Dendritic cell treated with granulocyte-macrophage colony-stimulating factor and Interleukin-4, amounts not matched to agents 40 ng/mL and 50 ng/mL, for 4 days (primary cell): ENCODE measurements at regions not wholly inside any gene's neighbourhood (a gene's known extent, or its start where the extent isn't known, plus 50 kb on each side); places are given as distances from the start of the nearest gene placed in this dataset.

Experiments used
- H3K27ac Mint-ChIP-seq: one replicate; pipeline ENCODE4 v1.8.0; 2022; ENCODE audit warnings: mild to moderate bottlenecking, mixed read lengths
- H3K27me3 Mint-ChIP-seq: one replicate; pipeline ENCODE4 v1.8.0; 2022; ENCODE audit warnings: mild to moderate bottlenecking, mixed read lengths
- H3K36me3 Mint-ChIP-seq: one replicate; pipeline ENCODE4 v1.8.0; 2022; ENCODE audit warnings: low read depth, mixed read lengths
- H3K4me1 Mint-ChIP-seq: one replicate; pipeline ENCODE4 v1.8.0; 2022; ENCODE audit warnings: low read depth, mixed read lengths
- H3K4me3 Mint-ChIP-seq: one replicate; pipeline ENCODE4 v1.8.0; 2022; ENCODE audit warnings: mild to moderate bottlenecking, moderate library complexity, mixed read lengths
- H3K9me3 Mint-ChIP-seq: one replicate; pipeline ENCODE4 v1.8.0; 2022; ENCODE audit warnings: mixed read lengths
- intact Hi-C: fragments of 100-400 bp; cut with micrococcal nuclease; formaldehyde crosslinking; loops from one replicate; pipeline ENCODE4 v1.15.0; 2022

GRCh38 chr2:163198972-163199371 lies 360.4 kb upstream of the KCNH7 start:
- H3K9me3 Mint-ChIP-seq, result no peaks in the 10 kb centered on the region
- no peaks in the 10 kb centered on the region for H3K36me3 Mint-ChIP-seq
- H3K27me3 Mint-ChIP-seq, result no peaks in the 10 kb centered on the region
- no peaks in the 10 kb centered on the region for H3K4me1 Mint-ChIP-seq
- H3K4me3 Mint-ChIP-seq, result no peak overlapping the region
- intact Hi-C loops, result no loop called here
- no peak overlapping the region for H3K27ac Mint-ChIP-seq

DNA sequence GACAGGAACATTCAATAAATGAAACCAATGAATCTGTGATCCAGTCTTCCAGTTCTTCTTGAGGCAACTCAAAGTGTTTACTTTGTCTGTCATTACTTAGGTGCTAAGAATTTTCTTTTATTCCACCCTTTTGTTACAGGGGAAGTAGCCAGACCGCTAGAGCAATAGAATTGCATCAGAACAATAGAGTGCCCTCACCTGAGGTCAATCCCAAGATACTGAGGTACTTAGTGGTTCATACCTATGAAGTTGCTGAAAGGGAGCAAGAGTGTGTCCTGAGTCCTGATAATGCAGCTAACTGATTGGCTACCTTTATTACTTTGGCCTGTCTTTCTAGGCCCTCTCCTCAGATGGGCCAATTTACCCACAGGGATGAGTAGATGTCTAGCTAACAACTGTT lies 359.4 kb upstream of the KCNH7 start:
- Mint-ChIP-seq H3K36me3 (no peaks in the 10 kb centered on the region), H3K4me1 (no peaks in the 10 kb centered on the region), H3K27ac (no peak overlapping the region), H3K9me3 (no peaks in the 10 kb centered on the region), H3K4me3 (no peak overlapping the region), H3K27me3 (no peaks in the 10 kb centered on the region)
- intact Hi-C loops, result no loop called here

GRCh38 chr2:163191372-163191771 lies 352.8 kb upstream of the KCNH7 start:
- Mint-ChIP-seq H3K9me3 (no peaks in the 10 kb centered on the region), H3K4me3 (no peak overlapping the region), H3K27me3 (no peaks in the 10 kb centered on the region), H3K4me1 (no peaks in the 10 kb centered on the region), H3K36me3 (no peaks in the 10 kb centered on the region), H3K27ac (no peak overlapping the region)
- intact Hi-C loops, result no loop called here

DNA sequence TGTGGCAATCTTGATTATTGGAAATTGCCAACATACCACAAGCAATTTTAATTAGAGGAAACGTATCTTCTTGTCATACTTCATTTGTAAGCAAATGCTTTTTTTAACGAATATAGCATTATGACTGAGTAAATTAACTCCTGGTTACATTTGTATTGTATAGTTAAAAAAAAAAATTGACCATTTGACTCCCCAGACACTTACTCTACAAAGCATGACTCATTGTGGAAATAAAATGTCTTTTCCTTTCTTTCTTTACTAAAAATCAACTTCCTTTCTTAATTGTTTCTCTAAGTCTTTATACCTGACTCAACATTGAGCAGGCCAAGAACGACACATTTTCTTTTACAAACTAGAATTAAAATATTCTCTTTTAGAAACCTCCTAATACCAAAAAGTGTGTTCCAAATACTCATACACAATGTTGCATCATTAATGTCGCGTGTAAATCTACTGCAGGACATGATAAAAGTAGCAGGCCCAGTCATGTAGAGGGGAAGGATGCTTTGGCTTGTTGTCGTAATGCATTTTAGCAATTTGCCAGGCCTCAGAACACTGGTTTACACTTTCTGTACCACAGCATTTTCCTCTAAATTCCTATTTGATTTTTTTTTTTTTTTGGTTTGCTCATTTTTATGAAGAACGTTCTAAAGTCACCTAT lies 349.6 kb upstream of the KCNH7 start:
- Mint-ChIP-seq H3K27me3 (no peaks in the 10 kb centered on the region), H3K4me3 (no peak overlapping the region), H3K27ac (no peak overlapping the region), H3K9me3 (no peaks in the 10 kb centered on the region), H3K4me1 (no peaks in the 10 kb centered on the region), H3K36me3 (no peaks in the 10 kb centered on the region)
- intact Hi-C loops, result no loop called here

GRCh38 chr2:163187119-163187518 lies 348.6 kb upstream of the KCNH7 start:
- no peak overlapping the region for H3K27ac Mint-ChIP-seq
- H3K36me3 Mint-ChIP-seq, result no peaks in the 10 kb centered on the region
- no peaks in the 10 kb centered on the region for H3K4me1 Mint-ChIP-seq
- H3K9me3 Mint-ChIP-seq, result no peaks in the 10 kb centered on the region
- intact Hi-C loops, result no loop called here
- no peak overlapping the region for H3K4me3 Mint-ChIP-seq
- no peaks in the 10 kb centered on the region for H3K27me3 Mint-ChIP-seq

DNA sequence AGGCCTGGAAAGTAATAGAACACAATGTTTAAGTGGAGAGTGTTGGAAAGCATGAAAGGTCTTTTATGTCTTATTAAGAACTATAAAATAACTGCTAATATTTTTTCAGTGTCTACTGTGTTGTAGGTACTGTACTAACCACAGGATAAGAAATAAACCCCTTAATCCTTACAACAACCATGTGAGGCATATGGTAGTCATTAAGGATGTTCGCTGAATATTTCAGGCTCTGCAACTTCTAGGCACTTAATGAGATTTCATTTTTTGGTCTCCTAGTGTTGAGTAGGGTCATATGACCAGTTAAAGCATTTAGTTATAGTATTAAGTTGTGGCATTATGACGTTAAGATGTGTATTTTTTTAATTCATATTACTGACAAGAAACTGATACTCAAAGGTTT lies 346.6 kb upstream of the KCNH7 start:
- no peaks in the 10 kb centered on the region for H3K9me3 Mint-ChIP-seq
- H3K4me3 Mint-ChIP-seq, result no peak overlapping the region
- H3K27me3 Mint-ChIP-seq, result no peaks in the 10 kb centered on the region
- H3K27ac Mint-ChIP-seq, result no peak overlapping the region
- no peaks in the 10 kb centered on the region for H3K4me1 Mint-ChIP-seq
- intact Hi-C loops, result no loop called here
- no peaks in the 10 kb centered on the region for H3K36me3 Mint-ChIP-seq

DNA sequence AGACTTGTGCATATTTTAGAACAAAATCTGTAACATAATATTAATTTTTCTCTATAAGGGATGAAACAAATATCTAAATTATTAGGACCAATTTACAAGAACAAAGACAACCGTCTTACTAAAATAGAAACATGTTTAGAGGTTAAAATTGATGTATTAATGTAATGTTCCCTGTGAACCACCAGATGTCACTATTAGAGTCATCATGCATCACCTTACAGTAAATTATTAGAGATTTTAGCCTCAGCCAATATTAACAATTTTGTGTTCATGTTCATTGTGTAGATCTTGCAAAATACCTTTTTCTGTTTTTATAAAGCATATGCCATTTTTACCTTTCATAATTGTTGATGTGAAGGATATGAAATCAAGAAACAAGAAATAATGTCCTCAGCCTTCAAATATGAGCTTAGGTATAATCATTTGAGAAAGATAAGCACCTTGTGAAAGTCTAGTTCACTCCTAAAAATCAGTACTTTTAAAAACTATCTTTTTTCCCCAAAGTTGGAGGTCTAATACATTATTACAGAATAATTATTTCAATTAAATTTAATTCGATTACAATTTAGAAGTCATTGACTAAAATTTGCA lies 344.3 kb upstream of the KCNH7 start:
- no peak overlapping the region for H3K4me3 Mint-ChIP-seq
- H3K4me1 Mint-ChIP-seq, result no peaks in the 10 kb centered on the region
- H3K36me3 Mint-ChIP-seq, result no peaks in the 10 kb centered on the region
- no peaks in the 10 kb centered on the region for H3K27me3 Mint-ChIP-seq
- intact Hi-C loops, result no loop called here
- H3K9me3 Mint-ChIP-seq, result no peaks in the 10 kb centered on the region
- no peak overlapping the region for H3K27ac Mint-ChIP-seq

DNA sequence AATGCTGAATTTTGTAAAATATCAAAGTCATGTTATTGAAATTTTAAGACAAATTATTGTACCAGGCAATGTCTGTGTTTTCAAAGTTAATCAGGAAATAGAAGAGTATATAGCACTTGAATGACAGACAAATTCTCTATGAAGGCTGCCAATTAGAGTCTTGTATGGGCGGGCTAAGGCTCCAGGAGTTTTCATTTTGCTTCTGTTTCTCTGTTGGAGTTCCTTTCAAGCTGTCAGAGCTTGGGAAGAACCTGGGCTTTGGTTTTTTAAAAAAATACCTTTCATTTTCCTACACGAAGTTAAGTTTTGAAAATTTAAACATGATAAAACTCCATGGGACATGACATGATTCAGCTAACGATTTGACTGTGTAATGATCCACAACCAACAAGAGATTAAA lies 339.0 kb upstream of the KCNH7 start:
- Mint-ChIP-seq H3K27me3 (peaks cover 3% of the 10 kb centered on the region), H3K4me1 (no peaks in the 10 kb centered on the region), H3K36me3 (no peaks in the 10 kb centered on the region), H3K27ac (no peak overlapping the region), H3K9me3 (no peaks in the 10 kb centered on the region), H3K4me3 (no peak overlapping the region)
- intact Hi-C loops, result loop anchor here (10.0 kb wide), 1 partner anchor 1537 kb away; no protein-coding TSS in a partner anchor

DNA sequence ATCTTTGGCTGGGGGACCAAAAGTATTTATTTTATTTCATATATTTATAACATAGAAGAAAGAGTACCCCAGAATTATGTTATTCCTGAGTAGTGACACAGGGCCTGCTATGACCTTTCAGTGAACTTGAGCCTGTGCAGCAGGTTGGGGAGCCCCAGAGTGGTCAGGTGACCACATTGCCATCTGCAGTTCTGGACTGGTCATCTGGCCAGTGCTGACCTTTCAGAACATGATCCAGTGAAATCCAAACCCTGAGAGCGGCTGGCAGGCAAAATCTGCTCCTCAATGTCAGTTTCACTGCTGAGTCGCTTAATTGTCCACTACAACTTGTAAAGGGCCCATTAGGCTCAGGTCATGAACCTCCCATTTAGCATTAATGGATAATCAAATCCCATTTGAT lies 336.7 kb upstream of the KCNH7 start:
- Mint-ChIP-seq H3K9me3 (no peaks in the 10 kb centered on the region), H3K36me3 (no peaks in the 10 kb centered on the region), H3K4me1 (no peaks in the 10 kb centered on the region), H3K4me3 (no peak overlapping the region), H3K27ac (no peak overlapping the region), H3K27me3 (peaks cover 3% of the 10 kb centered on the region)
- intact Hi-C loops, result loop anchor here (10.0 kb wide), 1 partner anchor 1540 kb away; no protein-coding TSS in a partner anchor

DNA sequence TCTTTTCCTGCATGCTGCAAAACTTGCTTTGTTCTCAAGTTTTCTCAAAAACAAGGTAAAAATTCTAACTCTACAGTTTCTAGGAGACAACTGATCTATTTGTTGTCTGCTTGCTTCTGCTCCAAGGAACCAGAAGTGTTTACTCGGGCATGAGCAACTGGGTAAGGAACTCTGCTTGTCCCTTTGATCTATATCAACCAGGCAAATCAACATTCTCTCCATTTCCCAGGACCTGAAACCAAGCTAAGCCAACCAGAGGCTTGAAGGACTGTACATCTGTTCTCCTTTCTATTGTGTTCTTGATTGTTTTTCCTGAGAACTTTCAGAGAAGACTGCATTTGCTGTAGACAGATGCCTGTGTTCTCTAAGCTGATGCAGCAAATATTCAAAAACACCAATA lies 335.0 kb upstream of the KCNH7 start:
- Mint-ChIP-seq H3K4me1 (no peaks in the 10 kb centered on the region), H3K9me3 (no peaks in the 10 kb centered on the region), H3K4me3 (no peak overlapping the region), H3K27me3 (peaks cover 3% of the 10 kb centered on the region), H3K27ac (no peak overlapping the region), H3K36me3 (no peaks in the 10 kb centered on the region)
- intact Hi-C loops, result loop anchor here (10.0 kb wide), 1 partner anchor 1541 kb away; no protein-coding TSS in a partner anchor

DNA sequence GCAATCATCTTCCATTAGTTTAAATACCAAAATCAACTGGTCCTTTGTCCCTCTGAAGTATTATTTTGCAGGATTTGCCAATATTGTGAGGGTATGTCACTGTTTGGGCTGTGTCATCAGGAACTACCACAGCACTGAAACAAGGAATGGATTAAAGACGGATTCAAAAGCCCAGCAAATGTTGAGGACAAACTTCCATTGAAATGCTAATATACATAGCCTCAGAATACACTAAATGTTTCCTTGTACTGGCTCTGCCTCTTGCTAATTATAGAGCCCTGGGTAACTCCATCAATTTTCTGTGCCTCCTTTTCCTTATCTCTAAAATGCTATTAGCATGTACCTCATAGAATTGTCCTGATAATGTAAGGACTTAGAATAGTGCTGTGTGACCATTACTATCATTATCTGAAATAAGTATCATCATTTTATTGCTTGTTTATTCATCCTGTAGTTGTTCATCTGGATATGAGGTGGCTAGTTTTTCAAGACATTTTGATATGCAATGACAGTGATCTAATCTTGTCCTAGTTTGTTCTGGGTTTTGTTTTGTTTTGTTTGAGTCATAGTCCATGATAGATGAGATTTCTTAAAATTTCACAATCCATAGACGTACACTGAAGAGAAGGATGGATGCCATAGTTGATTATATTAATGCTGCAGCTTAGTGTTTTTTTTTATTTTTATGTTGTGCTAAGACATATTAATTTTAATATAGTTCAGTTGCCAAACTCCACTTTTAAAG lies 333.4 kb upstream of the KCNH7 start:
- Mint-ChIP-seq H3K36me3 (no peaks in the 10 kb centered on the region), H3K27me3 (peaks cover 3% of the 10 kb centered on the region), H3K27ac (no peak overlapping the region), H3K4me3 (no peak overlapping the region), H3K4me1 (no peaks in the 10 kb centered on the region), H3K9me3 (no peaks in the 10 kb centered on the region)
- intact Hi-C loops, result loop anchor here (10.0 kb wide), 1 partner anchor 1543 kb away; no protein-coding TSS in a partner anchor

DNA sequence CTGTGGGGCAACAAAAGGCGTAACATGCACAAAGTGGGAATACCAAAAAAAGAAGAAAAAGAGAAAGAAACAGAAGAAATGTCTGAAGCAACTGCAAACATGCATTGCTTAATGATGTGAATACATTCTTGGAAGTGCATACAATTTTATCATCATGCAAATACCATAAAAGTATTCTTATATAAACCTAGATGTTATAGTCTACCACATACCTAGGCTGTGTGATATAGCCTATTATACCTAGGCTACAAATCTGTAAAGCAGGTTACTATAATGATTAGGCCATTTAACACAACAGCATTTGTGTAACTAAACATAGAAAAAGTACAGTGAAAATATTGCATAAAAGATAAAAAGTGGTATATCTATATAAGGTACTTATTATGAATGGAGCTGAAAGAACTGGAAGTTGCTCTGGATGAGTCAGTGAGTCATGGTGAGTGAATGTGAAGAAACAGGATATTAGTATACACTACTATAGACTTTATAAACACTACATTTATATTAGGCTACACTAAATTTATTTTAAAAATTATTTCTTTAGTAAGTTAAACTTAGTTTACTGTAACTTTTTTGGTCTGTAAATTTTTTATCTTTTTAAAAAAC lies 319.4 kb upstream of the KCNH7 start:
- Mint-ChIP-seq H3K4me1 (no peaks in the 10 kb centered on the region), H3K27ac (no peak overlapping the region), H3K27me3 (no peaks in the 10 kb centered on the region), H3K36me3 (no peaks in the 10 kb centered on the region), H3K9me3 (no peaks in the 10 kb centered on the region), H3K4me3 (no peak overlapping the region)
- intact Hi-C loops, result no loop called here

DNA sequence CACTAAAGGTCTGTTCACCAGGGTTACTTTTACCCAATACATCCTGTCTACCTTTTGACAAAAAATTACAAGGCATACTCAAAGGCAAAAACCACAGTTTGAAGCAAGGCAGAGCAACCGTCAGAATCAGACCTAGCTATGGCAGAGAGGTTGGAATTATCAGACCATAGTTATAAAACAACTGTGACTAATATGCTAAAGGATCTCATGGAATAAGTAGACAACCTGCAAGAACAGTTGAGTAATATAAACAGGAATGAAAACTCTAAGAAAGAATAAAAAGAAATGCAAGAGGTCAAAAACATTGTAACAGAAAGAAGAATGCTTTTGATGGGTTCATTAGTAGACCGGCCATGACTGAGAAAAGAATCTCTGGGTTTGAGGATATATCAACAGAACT lies 318.8 kb upstream of the KCNH7 start:
- Mint-ChIP-seq H3K27me3 (no peaks in the 10 kb centered on the region), H3K4me3 (no peak overlapping the region), H3K27ac (no peak overlapping the region), H3K9me3 (no peaks in the 10 kb centered on the region), H3K4me1 (no peaks in the 10 kb centered on the region), H3K36me3 (no peaks in the 10 kb centered on the region)
- intact Hi-C loops, result no loop called here

DNA sequence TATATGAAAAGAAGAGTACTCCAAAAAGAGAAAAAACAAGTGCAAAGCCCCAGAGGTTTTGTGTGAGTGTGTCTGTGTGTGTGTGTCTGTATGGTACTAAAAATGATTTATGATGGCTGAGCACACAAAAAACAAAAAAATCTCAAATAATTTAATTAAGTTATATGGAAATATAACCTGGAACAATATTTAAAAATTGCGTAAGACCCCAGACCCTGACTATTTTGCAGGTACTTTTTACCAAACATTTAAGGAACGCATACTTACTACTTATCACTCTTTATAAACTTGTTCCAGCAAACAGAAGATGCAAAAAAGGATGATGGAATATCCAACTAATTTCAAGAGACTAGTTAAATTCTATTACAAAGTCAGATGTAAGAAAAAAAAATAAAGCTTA lies 317.4 kb upstream of the KCNH7 start:
- no peaks in the 10 kb centered on the region for H3K36me3 Mint-ChIP-seq
- no peak overlapping the region for H3K4me3 Mint-ChIP-seq
- intact Hi-C loops, result no loop called here
- no peaks in the 10 kb centered on the region for H3K27me3 Mint-ChIP-seq
- no peaks in the 10 kb centered on the region for H3K4me1 Mint-ChIP-seq
- H3K27ac Mint-ChIP-seq, result no peak overlapping the region
- no peaks in the 10 kb centered on the region for H3K9me3 Mint-ChIP-seq
